AG04449 (cell line): ENCODE measurements at regions not wholly inside any gene's neighbourhood (a gene's known extent, or its start where the extent isn't known, plus 50 kb on each side); places are given as distances from the start of the nearest gene placed in this dataset.

Experiments used
- CTCF ChIA-PET: fragments of 350-600 bp; formaldehyde crosslinking; extraction: SDS; loops from one replicate; lab custom pipeline; 2021; ENCODE audit warnings: antibody characterized with exemption; lab: Yijun Ruan, JAX
- POLR2A ChIA-PET: fragments of 400-600, 350-600 bp; formaldehyde crosslinking; extraction: SDS; loops from one replicate; lab custom pipeline; 2020; ENCODE audit warnings: antibody characterized with exemption, inconsistent platforms; lab: Yijun Ruan, JAX
- DNase-seq: peaks from one replicate; pipeline ENCODE4 v3.0.0-alpha.2; 2010; ENCODE audit warnings: low read depth, low spot score
- H3K4me3 ChIP-seq: 2 replicates; pipeline ENCODE4 v1.5.1; 2011; ENCODE audit warnings: low read depth, mild to moderate bottlenecking, control low read depth, low read length
- CTCF ChIP-seq: IDR thresholded peaks from one replicate; pipeline ENCODE4 v1.5.1; 2011; ENCODE audit warnings: mild to moderate bottlenecking, moderate library complexity, low read length, control low read depth, inconsistent platforms; ENCODE audit not compliant: insufficient read depth; ENCODE audit errors: missing control alignments

GRCh38 chr2:206368484-206368883 is 74.8 kb upstream of the ADAM23 start:
- no peak for TF ChIP-seq CTCF
- no peak for DNase-seq

GRCh38 chr2:206368933-206369569 is 74.3 kb upstream of the ADAM23 start:
- ChIA-PET CTCF (interaction anchor here (0.8 kb wide), 1 partner anchor 23 kb away, joined by 5 read pairs; no protein-coding TSS in a partner anchor), POLR2A (no interaction called here)
- no peak for TF ChIP-seq CTCF
- H3K4me3 ChIP-seq, result no peak overlapping the region
- DNase-seq, result no peak

More at GRCh38 chr2:206368484-206368883, 74.8 kb upstream of the ADAM23 start:
- ChIA-PET CTCF (no interaction called here), POLR2A (no interaction called here)
- H3K4me3 ChIP-seq, result no peak overlapping the region

- CTCF ChIA-PET, result interaction anchor here (0.6 kb wide), 1 partner anchor 431 kb away, joined by 3 read pairs; no protein-coding TSS in a partner anchor
- DNase-seq, result no peak
- TF ChIP-seq CTCF, result no peak
- no peak overlapping the region for H3K4me3 ChIP-seq
- POLR2A ChIA-PET, result no interaction called here
Measured at GRCh38 chr2:206375956-206376355, 67.4 kb upstream of the ADAM23 start.

GRCh38 chr2:206378835-206379234 is 64.5 kb upstream of the ADAM23 start:
- no peak for DNase-seq
- POLR2A ChIA-PET, result no interaction called here
- H3K4me3 ChIP-seq, result no peak overlapping the region
- CTCF ChIA-PET, result interaction anchor here (1.4 kb wide), 1 partner anchor 13 kb away, joined by 3 read pairs; no protein-coding TSS in a partner anchor
- no peak for TF ChIP-seq CTCF

- TF ChIP-seq CTCF, result no peak
- no peak overlapping the region for H3K4me3 ChIP-seq
- DNase-seq, result no peak
- ChIA-PET CTCF (interaction anchor here (1.4 kb wide), 1 partner anchor 13 kb away, joined by 3 read pairs; no protein-coding TSS in a partner anchor), POLR2A (no interaction called here)
Measured at GRCh38 chr2:206379266-206379665, 64.1 kb upstream of the ADAM23 start.

- ChIA-PET POLR2A (no interaction called here), CTCF (interaction anchor here (1.4 kb wide), 1 partner anchor 12 kb away, joined by 3 read pairs; no protein-coding TSS in a partner anchor)
- no peak for TF ChIP-seq CTCF
- no peak for DNase-seq
- no peak overlapping the region for H3K4me3 ChIP-seq
Measured at GRCh38 chr2:206379886-206380285, 63.4 kb upstream of the ADAM23 start.
